ENCODE measurements at regions not wholly inside any gene's neighbourhood (a gene's known extent, or its start where the extent isn't known, plus 50 kb on each side); places are given as distances from the start of the nearest gene placed in this dataset.

GRCh38 chr18:70500748-70501147 is 211.9 kb downstream of the SOCS6 start:
- Mint-ChIP-seq H3K27me3 (ENCODE audit: low read depth) (no peaks in the 10 kb centered on the region), H3K36me3 (ENCODE audit: low read depth) (no peaks in the 10 kb centered on the region), H3K9me3 (no peaks in the 10 kb centered on the region), H3K4me3 (no peak overlapping the region), H3K4me1 (ENCODE audit: low read depth) (no peaks in the 10 kb centered on the region), H3K27ac (no peak overlapping the region)
- CTCF ChIA-PET = no interaction called here
- intact Hi-C loops (cut with micrococcal nuclease) = no loop called here
- no peak for DNase-seq

DNA sequence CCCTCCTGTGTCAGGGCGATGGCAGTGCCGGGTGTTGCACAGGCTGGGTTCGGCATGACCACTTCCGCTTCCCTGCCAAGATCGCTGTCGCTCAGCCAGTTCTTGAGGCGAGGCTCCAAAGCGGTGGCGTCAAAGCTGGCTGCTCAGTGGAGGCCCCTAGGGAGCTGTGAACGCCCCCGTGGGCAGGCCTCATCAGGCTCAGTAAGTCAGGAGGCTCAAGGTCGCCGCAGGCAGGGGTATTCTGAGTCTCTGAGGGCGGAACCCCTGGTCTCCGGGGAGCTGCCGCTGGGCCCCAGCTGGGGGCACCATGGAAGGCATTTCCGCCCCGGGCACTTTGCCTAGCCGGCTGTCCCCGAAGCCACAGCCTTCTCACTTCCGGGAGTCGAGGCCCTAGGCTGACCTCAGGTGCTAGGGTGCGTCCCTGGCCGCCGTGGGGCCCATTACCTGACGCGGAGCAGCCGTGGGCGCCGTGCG is 210.4 kb downstream of the SOCS6 start:
- Mint-ChIP-seq H3K27me3 (ENCODE audit: low read depth) (no peaks in the 10 kb centered on the region), H3K36me3 (ENCODE audit: low read depth) (no peaks in the 10 kb centered on the region), H3K9me3 (no peaks in the 10 kb centered on the region), H3K4me3 (peak overlapping the region; percentile 63), H3K4me1 (ENCODE audit: low read depth) (no peaks in the 10 kb centered on the region), H3K27ac (peak overlapping the region; percentile 42)
- CTCF ChIA-PET = interaction anchor here (1.6 kb wide), 1 partner anchor 9 kb away, joined by 4 read pairs; no protein-coding TSS in a partner anchor
- intact Hi-C loops (cut with micrococcal nuclease) = no loop called here
- DNase-seq = peak; percentile 20

DNA sequence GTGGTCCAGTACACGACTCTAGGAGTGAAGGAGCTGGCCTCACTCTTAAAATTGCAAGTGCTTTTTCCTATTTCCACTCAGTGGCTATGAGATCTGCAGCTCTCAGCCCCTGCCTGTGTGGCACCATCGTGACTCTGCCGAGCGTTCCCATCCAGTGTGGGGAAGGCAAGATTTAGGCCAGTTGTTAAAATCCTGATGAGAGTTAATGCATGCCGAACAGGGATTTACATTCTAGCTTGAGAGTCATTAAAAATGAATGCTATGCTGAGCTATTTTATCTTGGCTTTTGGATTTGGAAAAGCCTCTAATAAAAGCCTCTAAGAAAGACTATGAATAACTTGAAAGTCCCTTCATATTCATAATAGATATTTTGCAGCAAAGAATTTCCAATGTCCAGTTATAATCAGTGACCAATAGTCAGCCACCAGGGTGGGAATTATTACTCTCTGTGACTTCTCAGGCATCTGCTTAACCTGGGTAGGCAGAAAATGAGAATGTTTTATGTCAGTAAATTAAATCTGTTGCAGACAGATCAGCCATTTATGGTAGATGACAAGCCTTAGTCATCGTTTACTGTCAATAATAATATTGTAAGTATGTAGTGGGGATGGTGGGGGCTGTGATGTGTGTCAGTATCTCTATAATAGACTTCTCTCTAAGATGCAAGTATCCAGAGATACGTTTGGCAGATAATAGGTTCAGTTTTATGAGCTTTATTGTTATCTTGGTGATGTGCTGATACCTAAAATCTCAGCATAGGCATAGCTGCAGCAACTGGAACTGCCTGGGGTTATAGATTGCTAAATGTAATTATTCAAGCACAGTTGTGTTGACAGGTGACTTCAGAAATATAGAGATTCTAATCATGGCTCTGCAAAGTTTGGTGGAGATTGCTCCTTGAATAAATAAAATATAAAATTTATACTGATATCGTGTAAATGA is 207.8 kb downstream of the SOCS6 start:
- no peaks in the 10 kb centered on the region for H3K27me3 Mint-ChIP-seq (ENCODE audit: low read depth)
- H3K27ac Mint-ChIP-seq = no peak overlapping the region
- H3K36me3 Mint-ChIP-seq (ENCODE audit: low read depth) = no peaks in the 10 kb centered on the region
- H3K9me3 Mint-ChIP-seq = no peaks in the 10 kb centered on the region
- no peak overlapping the region for H3K4me3 Mint-ChIP-seq
- no peaks in the 10 kb centered on the region for H3K4me1 Mint-ChIP-seq (ENCODE audit: low read depth)
- no peak for DNase-seq
- CTCF ChIA-PET = interaction anchor here (0.8 to 1.3 kb wide), 3 partner anchors 9 to 204 kb away, joined by 3 to 5 read pairs (median 3); no protein-coding TSS in a partner anchor
- intact Hi-C loops (cut with micrococcal nuclease) = no loop called here

GRCh38 chr18:70494524-70494923 is 205.7 kb downstream of the SOCS6 start:
- Mint-ChIP-seq H3K4me3 (no peak overlapping the region), H3K4me1 (ENCODE audit: low read depth) (peaks cover 2% of the 10 kb centered on the region), H3K36me3 (ENCODE audit: low read depth) (no peaks in the 10 kb centered on the region), H3K27ac (no peak overlapping the region), H3K27me3 (ENCODE audit: low read depth) (peaks cover 2% of the 10 kb centered on the region), H3K9me3 (no peaks in the 10 kb centered on the region)
- intact Hi-C loops (cut with micrococcal nuclease) = no loop called here
- CTCF ChIA-PET = interaction anchor here (0.7 to 1.4 kb wide), 2 partner anchors 25 to 61 kb away, joined by 3 read pairs; no protein-coding TSS in a partner anchor
- no peak for DNase-seq

GRCh38 chr18:70493461-70493860 is 204.6 kb downstream of the SOCS6 start:
- H3K4me1 Mint-ChIP-seq (ENCODE audit: low read depth) = peaks cover 2% of the 10 kb centered on the region
- no peaks in the 10 kb centered on the region for H3K9me3 Mint-ChIP-seq
- intact Hi-C loops (cut with micrococcal nuclease) = no loop called here
- peaks cover 2% of the 10 kb centered on the region for H3K27me3 Mint-ChIP-seq (ENCODE audit: low read depth)
- no peak overlapping the region for H3K4me3 Mint-ChIP-seq
- H3K36me3 Mint-ChIP-seq (ENCODE audit: low read depth) = no peaks in the 10 kb centered on the region
- CTCF ChIA-PET = interaction anchor here (0.6 to 1.2 kb wide), 4 partner anchors 11 to 34 kb away, joined by 3 to 8 read pairs (median 5); no protein-coding TSS in a partner anchor
- no peak for DNase-seq
- H3K27ac Mint-ChIP-seq = no peak overlapping the region

GRCh38 chr18:70491734-70492348 is 203.0 kb downstream of the SOCS6 start:
- peaks cover 2% of the 10 kb centered on the region for H3K4me1 Mint-ChIP-seq (ENCODE audit: low read depth)
- CTCF ChIA-PET = interaction anchor here (0.6 to 3.0 kb wide), 13 partner anchors 10 to 190 kb away, joined by 3 to 12 read pairs (median 4); no protein-coding TSS in a partner anchor
- intact Hi-C loops (cut with micrococcal nuclease) = loop anchor here (2.0 kb wide), 2 partner anchors 291 to 1293 kb away; no protein-coding TSS in a partner anchor
- peaks cover 2% of the 10 kb centered on the region for H3K27me3 Mint-ChIP-seq (ENCODE audit: low read depth)
- H3K27ac Mint-ChIP-seq = no peak overlapping the region
- no peaks in the 10 kb centered on the region for H3K36me3 Mint-ChIP-seq (ENCODE audit: low read depth)
- no peaks in the 10 kb centered on the region for H3K9me3 Mint-ChIP-seq
- no peak overlapping the region for H3K4me3 Mint-ChIP-seq
- peak; percentile 71 for DNase-seq

GRCh38 chr18:70489986-70490933 is 201.4 kb downstream of the SOCS6 start:
- Mint-ChIP-seq H3K36me3 (ENCODE audit: low read depth) (no peaks in the 10 kb centered on the region), H3K27ac (no peak overlapping the region), H3K4me3 (no peak overlapping the region), H3K27me3 (ENCODE audit: low read depth) (peaks cover 2% of the 10 kb centered on the region), H3K4me1 (ENCODE audit: low read depth) (peaks cover 2% of the 10 kb centered on the region), H3K9me3 (no peaks in the 10 kb centered on the region)
- peak; percentile 55 for DNase-seq
- CTCF ChIA-PET = interaction anchor here (0.5 to 3.0 kb wide), 26 partner anchors 9 to 1605 kb away, joined by 3 to 12 read pairs (median 3); no protein-coding TSS in a partner anchor
- intact Hi-C loops (cut with micrococcal nuclease) = loop anchor here (1.0 to 2.0 kb wide), 3 partner anchors 293 to 1596 kb away; no protein-coding TSS in a partner anchor

DNA sequence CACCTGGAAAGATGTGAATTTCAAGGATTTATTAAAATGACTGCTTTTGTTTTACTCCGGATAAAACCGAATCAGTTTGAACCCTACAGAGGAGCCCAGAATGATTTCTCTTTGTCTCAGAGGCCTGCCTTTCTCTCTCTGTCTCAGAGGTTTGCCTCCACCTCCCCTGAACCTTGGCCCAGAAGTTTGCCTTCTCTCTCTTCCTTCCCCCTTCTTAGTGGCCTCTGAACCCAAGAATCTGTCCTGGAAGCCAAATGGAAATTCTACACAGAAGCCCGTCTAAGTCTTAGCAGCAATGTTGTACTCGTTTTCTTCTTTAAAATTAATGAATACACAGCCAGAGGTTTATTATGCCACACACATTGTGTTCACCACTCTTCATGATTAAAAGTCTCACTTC is 200.7 kb downstream of the SOCS6 start:
- H3K36me3 Mint-ChIP-seq (ENCODE audit: low read depth) = no peaks in the 10 kb centered on the region
- no peak overlapping the region for H3K27ac Mint-ChIP-seq
- intact Hi-C loops (cut with micrococcal nuclease) = no loop called here
- peaks cover 2% of the 10 kb centered on the region for H3K4me1 Mint-ChIP-seq (ENCODE audit: low read depth)
- H3K27me3 Mint-ChIP-seq (ENCODE audit: low read depth) = peaks cover 2% of the 10 kb centered on the region
- no peak for DNase-seq
- CTCF ChIA-PET = interaction anchor here (0.7 to 3.0 kb wide), 14 partner anchors 10 to 833 kb away, joined by 3 to 12 read pairs (median 4); no protein-coding TSS in a partner anchor
- no peak overlapping the region for H3K4me3 Mint-ChIP-seq
- H3K9me3 Mint-ChIP-seq = no peaks in the 10 kb centered on the region

DNA sequence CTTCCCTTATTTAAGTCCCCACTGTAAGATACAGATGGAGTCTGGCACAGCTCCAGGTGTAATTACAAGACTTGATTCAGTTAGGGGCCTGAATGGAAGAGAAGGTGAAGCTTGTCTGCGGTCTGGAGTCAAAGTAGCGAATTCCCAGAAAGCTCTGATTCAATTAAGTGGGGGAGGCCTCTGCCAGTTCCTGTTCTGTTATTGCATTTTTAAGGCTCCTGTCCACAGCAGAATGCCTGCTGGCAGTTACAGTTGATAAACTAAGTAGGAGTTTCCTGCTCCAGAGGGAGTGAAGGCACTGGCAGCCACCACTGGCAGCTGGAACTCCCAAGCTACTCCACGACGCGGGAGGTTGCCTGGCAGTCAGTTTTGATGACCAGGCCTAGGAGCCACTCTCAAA is 181.1 kb downstream of the SOCS6 start:
- Mint-ChIP-seq H3K36me3 (ENCODE audit: low read depth) (no peaks in the 10 kb centered on the region), H3K9me3 (no peaks in the 10 kb centered on the region), H3K27ac (no peak overlapping the region), H3K4me3 (no peak overlapping the region), H3K4me1 (ENCODE audit: low read depth) (no peaks in the 10 kb centered on the region), H3K27me3 (ENCODE audit: low read depth) (no peaks in the 10 kb centered on the region)
- intact Hi-C loops (cut with micrococcal nuclease) = no loop called here
- CTCF ChIA-PET = interaction anchor here (1.0 to 1.8 kb wide), 2 partner anchors 22 to 25 kb away, joined by 3 to 7 read pairs; no protein-coding TSS in a partner anchor
- no peak for DNase-seq

GRCh38 chr18:70468861-70469547 is 180.2 kb downstream of the SOCS6 start:
- H3K27me3 Mint-ChIP-seq (ENCODE audit: low read depth) = no peaks in the 10 kb centered on the region
- H3K27ac Mint-ChIP-seq = no peak overlapping the region
- no peaks in the 10 kb centered on the region for H3K9me3 Mint-ChIP-seq
- CTCF ChIA-PET = interaction anchor here (1.0 kb wide), 1 partner anchor 26 kb away, joined by 3 read pairs; no protein-coding TSS in a partner anchor
- DNase-seq = no peak
- H3K36me3 Mint-ChIP-seq (ENCODE audit: low read depth) = no peaks in the 10 kb centered on the region
- peaks cover 5% of the 10 kb centered on the region for H3K4me1 Mint-ChIP-seq (ENCODE audit: low read depth)
- intact Hi-C loops (cut with micrococcal nuclease) = no loop called here
- H3K4me3 Mint-ChIP-seq = no peak overlapping the region

Data from activated naive CD4-positive, alpha-beta T cell treated with anti-CD3 and anti-CD28 coated beads for 36 hours (primary cell).